ENCODE measurements at regions not wholly inside any gene's neighbourhood (a gene's known extent, or its start where the extent isn't known, plus 50 kb on each side); places are given as distances from the start of the nearest gene placed in this dataset.

DNA sequence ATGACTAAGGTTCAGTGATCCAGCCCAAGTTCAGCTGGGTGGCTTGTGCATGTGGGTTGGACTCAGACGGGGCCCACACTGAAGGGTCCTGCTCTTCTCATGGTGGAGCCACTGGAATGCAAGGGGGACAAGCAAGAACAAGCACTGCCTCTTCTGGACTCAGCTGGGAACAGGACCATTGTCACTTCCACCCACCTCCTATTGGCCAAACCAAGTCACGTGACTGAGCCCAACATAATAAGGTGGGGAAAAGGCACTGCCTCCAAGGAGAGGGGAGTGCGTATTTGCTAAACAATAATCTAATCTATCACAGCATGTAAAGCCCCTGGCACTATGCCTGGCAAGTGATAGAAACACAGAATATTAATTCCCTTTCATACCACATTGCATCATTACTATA, 87.1 kb downstream of the CHST1 start:
- Histone ChIP-seq H2BK5ac (ENCODE audit: low read depth, low read length, poor library complexity, severe bottlenecking) (no peak overlapping the region), H3K23ac (ENCODE audit: low read length in 2 of 2) (peak overlapping the region in 1 of 2 experiments; percentile 27), H3K4ac (ENCODE audit: low read depth in 1 of 2, low read length in 2 of 2) (no peak overlapping the region), H4K8ac (ENCODE audit: low read length) (no peak overlapping the region), H3K79me1 (replicated peaks; ENCODE audit: low read length, poor library complexity, severe bottlenecking) (no peaks in the 10 kb centered on the region), H3K4me2 (ENCODE audit: low read length, poor library complexity, severe bottlenecking) (no peak overlapping the region), H3K4me1 (ENCODE audit: control insufficient read depth, insufficient read depth, low read depth, low read length) (no peaks in the 10 kb centered on the region), H2AK5ac (ENCODE audit: low read length, severe bottlenecking) (no peak overlapping the region), H3K9me3 (ENCODE audit: control insufficient read depth, low read length) (no peaks in the 10 kb centered on the region), H3K36me3 (ENCODE audit: control insufficient read depth in 1 of 2, insufficient read depth in 2 of 2, low read depth in 1 of 2, low read length in 2 of 2) (no peaks in the 10 kb centered on the region), H2BK15ac (ENCODE audit: low read depth, poor library complexity, severe bottlenecking) (no peak overlapping the region), H3K27ac (ENCODE audit: low read length, poor library complexity, severe bottlenecking) (no peak overlapping the region), H3K14ac (ENCODE audit: low read length in 2 of 2) (no peak overlapping the region), H2BK12ac (ENCODE audit: low read length in 2 of 2) (no peak overlapping the region), H3K18ac (ENCODE audit: low read depth in 1 of 2, low read length in 2 of 2) (no peak overlapping the region), H2AFZ (ENCODE audit: low read depth, low read length) (no peak overlapping the region), H3K27me3 (ENCODE audit: control insufficient read depth in 1 of 2, insufficient read depth in 1 of 2, low read length in 2 of 2) (peaks cover 68 to 85% of the 10 kb centered on the region in 2 experiments), H3K9ac (ENCODE audit: low read length) (no peak overlapping the region), H4K91ac (ENCODE audit: low read length) (no peak overlapping the region), H2BK120ac (ENCODE audit: low read depth, low read length) (no peak overlapping the region), H3K4me3 (ENCODE audit: insufficient read depth in 1 of 2, low read depth in 1 of 2, low read length in 2 of 2) (no peak overlapping the region)
- 68% methylated on average over 3 of the region's 3 CpGs for WGBS
- DNase-seq: no peak

DNA sequence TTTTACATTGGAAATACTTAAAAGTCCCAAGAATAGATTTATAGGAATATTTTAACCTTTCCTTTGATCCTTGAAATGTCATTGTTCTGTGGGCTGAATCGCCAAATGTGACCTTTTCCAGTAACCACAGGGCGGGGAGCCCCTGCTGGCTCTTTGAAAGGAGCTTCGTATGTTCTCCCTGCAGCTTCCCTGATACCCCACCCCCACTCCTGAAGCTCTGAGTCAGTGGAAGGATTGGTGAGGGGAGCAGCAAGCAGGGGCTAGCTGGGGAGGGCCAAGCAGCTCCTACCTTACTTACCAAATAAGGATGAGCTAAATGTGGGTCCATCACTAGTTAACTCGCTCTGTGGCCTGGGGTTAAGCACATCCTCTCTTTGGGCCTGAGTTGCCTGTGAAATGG, 87.7 kb downstream of the CHST1 start:
- no peak overlapping the region for H2BK12ac ChIP-seq (ENCODE audit: low read length in 2 of 2)
- WGBS: 58% methylated on average over 3 of the region's 4 CpGs

DNA sequence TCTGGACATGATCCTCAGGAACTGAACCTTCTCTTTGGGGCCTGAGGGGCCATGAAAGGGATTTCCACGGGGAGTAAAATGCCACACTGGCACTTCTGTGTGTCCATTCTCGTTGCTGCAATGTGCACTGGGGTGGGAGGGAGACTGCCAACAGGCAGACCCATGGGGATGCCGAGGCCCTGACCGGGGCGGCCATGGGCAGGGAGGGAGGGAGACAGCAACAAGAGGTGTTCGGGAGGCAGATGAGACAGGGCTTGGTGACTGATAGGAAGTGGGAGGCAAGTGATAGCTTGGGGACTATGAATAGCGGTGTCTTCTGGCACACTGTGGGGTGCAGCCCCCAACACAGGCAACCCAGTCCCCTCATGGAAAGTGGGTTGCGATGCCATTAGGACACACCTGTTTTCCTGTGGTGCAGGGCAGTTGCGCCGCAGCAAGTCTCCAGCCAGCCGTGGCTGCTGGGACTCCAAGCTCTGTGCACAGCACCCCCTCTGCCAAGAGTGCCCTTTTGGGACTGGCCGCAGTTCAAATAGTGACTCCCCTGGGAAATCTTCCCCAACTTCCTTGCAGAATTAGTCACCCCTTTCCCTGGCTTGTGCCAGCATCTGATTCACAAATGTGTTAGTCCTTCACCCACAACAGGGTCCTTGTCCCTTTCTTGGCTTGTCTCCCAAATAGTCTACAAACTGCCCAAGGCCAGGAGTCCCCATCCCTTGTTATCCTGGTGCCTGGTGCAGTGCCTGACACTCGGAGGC, 88.8 kb downstream of the CHST1 start:
- no peak overlapping the region for H2BK5ac ChIP-seq (ENCODE audit: low read depth, low read length, poor library complexity, severe bottlenecking)
- H3K9me3 ChIP-seq (ENCODE audit: control insufficient read depth, low read length): no peaks in the 10 kb centered on the region
- no peak overlapping the region for H3K4me3 ChIP-seq (ENCODE audit: insufficient read depth in 1 of 2, low read depth in 1 of 2, low read length in 2 of 2)
- no peaks in the 10 kb centered on the region for H3K36me3 ChIP-seq (ENCODE audit: control insufficient read depth in 1 of 2, insufficient read depth in 2 of 2, low read depth in 1 of 2, low read length in 2 of 2)
- no peak overlapping the region for H2BK12ac ChIP-seq (ENCODE audit: low read length in 2 of 2)
- H3K4me1 ChIP-seq (ENCODE audit: control insufficient read depth, insufficient read depth, low read depth, low read length): no peaks in the 10 kb centered on the region
- H2BK120ac ChIP-seq (ENCODE audit: low read depth, low read length): no peak overlapping the region
- H3K9ac ChIP-seq (ENCODE audit: low read length): no peak overlapping the region
- DNase-seq: no peak
- H3K23ac ChIP-seq (ENCODE audit: low read length in 2 of 2): no peak overlapping the region
- H3K27me3 ChIP-seq (ENCODE audit: control insufficient read depth in 1 of 2, insufficient read depth in 1 of 2, low read length in 2 of 2): peaks cover 61 to 85% of the 10 kb centered on the region in 2 experiments
- H3K27ac ChIP-seq (ENCODE audit: low read length, poor library complexity, severe bottlenecking): no peak overlapping the region
- H4K91ac ChIP-seq (ENCODE audit: low read length): no peak overlapping the region
- no peak overlapping the region for H3K14ac ChIP-seq (ENCODE audit: low read length in 2 of 2)
- H3K18ac ChIP-seq (ENCODE audit: low read depth in 1 of 2, low read length in 2 of 2): no peak overlapping the region
- no peaks in the 10 kb centered on the region for H3K79me1 ChIP-seq (replicated peaks; ENCODE audit: low read length, poor library complexity, severe bottlenecking)
- 80% methylated on average over 13 of the region's 13 CpGs for WGBS
- H3K4me2 ChIP-seq (ENCODE audit: low read length, poor library complexity, severe bottlenecking): no peak overlapping the region
- no peak overlapping the region for H2AK5ac ChIP-seq (ENCODE audit: low read length, severe bottlenecking)
- H2AFZ ChIP-seq (ENCODE audit: low read depth, low read length): no peak overlapping the region
- H2BK15ac ChIP-seq (ENCODE audit: low read depth, poor library complexity, severe bottlenecking): no peak overlapping the region
- no peak overlapping the region for H3K4ac ChIP-seq (ENCODE audit: low read depth in 1 of 2, low read length in 2 of 2)
- H4K8ac ChIP-seq (ENCODE audit: low read length): no peak overlapping the region

More for the DNA sequence above, 87.7 kb downstream of the CHST1 start:
- H3K36me3 ChIP-seq (ENCODE audit: control insufficient read depth in 1 of 2, insufficient read depth in 2 of 2, low read depth in 1 of 2, low read length in 2 of 2): no peaks in the 10 kb centered on the region
- H3K27ac ChIP-seq (ENCODE audit: low read length, poor library complexity, severe bottlenecking): no peak overlapping the region
- no peak overlapping the region for H2BK5ac ChIP-seq (ENCODE audit: low read depth, low read length, poor library complexity, severe bottlenecking)
- H3K4me3 ChIP-seq (ENCODE audit: insufficient read depth in 1 of 2, low read depth in 1 of 2, low read length in 2 of 2): no peak overlapping the region
- H3K79me1 ChIP-seq (replicated peaks; ENCODE audit: low read length, poor library complexity, severe bottlenecking): no peaks in the 10 kb centered on the region
- no peak overlapping the region for H4K8ac ChIP-seq (ENCODE audit: low read length)
- H3K4me2 ChIP-seq (ENCODE audit: low read length, poor library complexity, severe bottlenecking): no peak overlapping the region
- no peak overlapping the region for H3K18ac ChIP-seq (ENCODE audit: low read depth in 1 of 2, low read length in 2 of 2)
- H3K27me3 ChIP-seq (ENCODE audit: control insufficient read depth in 1 of 2, insufficient read depth in 1 of 2, low read length in 2 of 2): peaks cover 67 to 85% of the 10 kb centered on the region in 2 experiments
- no peak overlapping the region for H2BK15ac ChIP-seq (ENCODE audit: low read depth, poor library complexity, severe bottlenecking)
- no peak overlapping the region for H3K14ac ChIP-seq (ENCODE audit: low read length in 2 of 2)
- H3K9ac ChIP-seq (ENCODE audit: low read length): no peak overlapping the region
- no peaks in the 10 kb centered on the region for H3K4me1 ChIP-seq (ENCODE audit: control insufficient read depth, insufficient read depth, low read depth, low read length)
- DNase-seq: no peak
- H3K4ac ChIP-seq (ENCODE audit: low read depth in 1 of 2, low read length in 2 of 2): no peak overlapping the region
- no peak overlapping the region for H2BK120ac ChIP-seq (ENCODE audit: low read depth, low read length)
- no peak overlapping the region for H2AK5ac ChIP-seq (ENCODE audit: low read length, severe bottlenecking)
- no peak overlapping the region for H4K91ac ChIP-seq (ENCODE audit: low read length)
- H2AFZ ChIP-seq (ENCODE audit: low read depth, low read length): no peak overlapping the region
- no peak overlapping the region for H3K23ac ChIP-seq (ENCODE audit: low read length in 2 of 2)
- no peaks in the 10 kb centered on the region for H3K9me3 ChIP-seq (ENCODE audit: control insufficient read depth, low read length)

DNA sequence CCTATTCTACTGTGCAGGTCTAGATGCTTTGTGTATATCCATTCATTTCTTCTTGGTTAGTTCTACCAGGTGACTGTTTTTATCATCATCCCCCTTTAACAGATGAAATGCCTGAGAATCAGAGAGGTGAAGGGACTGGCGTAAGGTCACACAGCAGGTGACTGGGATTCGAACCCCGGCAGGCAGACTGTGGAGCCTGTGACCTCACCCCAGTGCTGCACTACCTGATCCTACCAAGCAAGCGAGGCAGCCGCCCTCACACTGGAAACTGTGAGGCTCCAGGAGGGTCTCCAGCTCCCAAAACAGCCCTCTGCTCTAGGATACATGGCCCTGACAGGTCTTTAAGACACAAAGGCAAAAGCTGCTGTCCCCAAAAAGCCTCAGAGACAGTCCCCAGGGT, 91.7 kb downstream of the CHST1 start:
- no peak overlapping the region for H3K4me3 ChIP-seq (ENCODE audit: insufficient read depth in 1 of 2, low read depth in 1 of 2, low read length in 2 of 2)
- H3K36me3 ChIP-seq (ENCODE audit: control insufficient read depth in 1 of 2, insufficient read depth in 2 of 2, low read depth in 1 of 2, low read length in 2 of 2): no peaks in the 10 kb centered on the region
- no peak overlapping the region for H3K9ac ChIP-seq (ENCODE audit: low read length)
- no peak overlapping the region for H3K4ac ChIP-seq (ENCODE audit: low read depth in 1 of 2, low read length in 2 of 2)
- no peak overlapping the region for H2AFZ ChIP-seq (ENCODE audit: low read depth, low read length)
- H3K18ac ChIP-seq (ENCODE audit: low read depth in 1 of 2, low read length in 2 of 2): no peak overlapping the region
- H4K8ac ChIP-seq (ENCODE audit: low read length): no peak overlapping the region
- no peak overlapping the region for H3K23ac ChIP-seq (ENCODE audit: low read length in 2 of 2)
- H3K14ac ChIP-seq (ENCODE audit: low read length in 2 of 2): no peak overlapping the region
- no peaks in the 10 kb centered on the region for H3K4me1 ChIP-seq (ENCODE audit: control insufficient read depth, insufficient read depth, low read depth, low read length)
- no peaks in the 10 kb centered on the region for H3K79me1 ChIP-seq (replicated peaks; ENCODE audit: low read length, poor library complexity, severe bottlenecking)
- no peak overlapping the region for H2BK12ac ChIP-seq (ENCODE audit: low read length in 2 of 2)
- WGBS: 73% methylated on average over 5 of the region's 5 CpGs
- no peak overlapping the region for H2BK120ac ChIP-seq (ENCODE audit: low read depth, low read length)
- no peaks in the 10 kb centered on the region for H3K9me3 ChIP-seq (ENCODE audit: control insufficient read depth, low read length)
- no peak overlapping the region for H2BK5ac ChIP-seq (ENCODE audit: low read depth, low read length, poor library complexity, severe bottlenecking)
- no peak overlapping the region for H4K91ac ChIP-seq (ENCODE audit: low read length)
- no peak overlapping the region for H3K27ac ChIP-seq (ENCODE audit: low read length, poor library complexity, severe bottlenecking)
- peaks cover 67 to 87% of the 10 kb centered on the region in 2 experiments for H3K27me3 ChIP-seq (ENCODE audit: control insufficient read depth in 1 of 2, insufficient read depth in 1 of 2, low read length in 2 of 2)
- DNase-seq: no peak
- no peak overlapping the region for H2AK5ac ChIP-seq (ENCODE audit: low read length, severe bottlenecking)
- no peak overlapping the region for H2BK15ac ChIP-seq (ENCODE audit: low read depth, poor library complexity, severe bottlenecking)
- no peak overlapping the region for H3K4me2 ChIP-seq (ENCODE audit: low read length, poor library complexity, severe bottlenecking)
